ENCODE measurements at regions not wholly inside any gene's neighbourhood (a gene's known extent, or its start where the extent isn't known, plus 50 kb on each side); places are given as distances from the start of the nearest gene placed in this dataset.

DNA sequence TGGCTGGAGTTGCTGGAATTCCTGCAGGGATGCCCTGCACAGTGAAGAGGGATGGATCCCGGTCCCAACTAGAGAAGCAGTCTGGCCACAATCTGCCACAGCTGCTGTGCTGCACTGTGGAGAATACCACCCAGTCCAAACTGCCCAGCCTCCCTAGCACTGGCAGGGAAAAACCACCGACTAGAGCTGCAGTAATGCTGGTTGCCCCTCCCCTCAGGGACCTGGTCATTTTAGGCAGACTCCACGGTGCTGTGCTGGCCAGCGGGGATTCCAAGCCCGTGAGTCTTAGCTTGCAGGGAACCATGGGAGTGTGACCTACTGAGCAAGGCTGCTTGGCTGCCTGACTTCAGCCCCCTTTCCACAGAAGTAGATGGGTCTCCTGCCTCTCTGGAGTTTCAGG lies 478.0 kb upstream of the ATP11B start:
- no peaks in the 10 kb centered on the region for H4K20me1 ChIP-seq (ENCODE audit: insufficient read depth, low read length)
- H3K79me2 ChIP-seq (ENCODE audit: insufficient read depth, low read length) = no peaks in the 10 kb centered on the region
- H3K9ac ChIP-seq (ENCODE audit: low read length) = no peak overlapping the region
- no peaks in the 10 kb centered on the region for H3K27me3 Mint-ChIP-seq (ENCODE audit: low read depth, unreplicated experiment)
- H3K4me2 ChIP-seq (ENCODE audit: low read length) = no peak overlapping the region
- no peak overlapping the region for H3K4me3 Mint-ChIP-seq (ENCODE audit: unreplicated experiment)
- no peaks in the 10 kb centered on the region for H3K9me3 ChIP-seq (ENCODE audit: insufficient read depth, low read depth, low read length)
- no peaks in the 10 kb centered on the region for H3K27me3 ChIP-seq (ENCODE audit: insufficient read depth, low read length)
- no peak for DNase-seq (ENCODE audit: low read depth)
- H2AFZ ChIP-seq (ENCODE audit: low read depth, low read length) = no peak overlapping the region
- FAIRE-seq = no peak
- H3K36me3 Mint-ChIP-seq (ENCODE audit: low read depth, unreplicated experiment) = no peaks in the 10 kb centered on the region
- no peak overlapping the region for H3K27ac ChIP-seq (ENCODE audit: low read depth, low read length)
- H3K27ac Mint-ChIP-seq (ENCODE audit: unreplicated experiment) = no peak overlapping the region
- H3K36me3 ChIP-seq (ENCODE audit: insufficient read depth, low read length) = no peaks in the 10 kb centered on the region
- no peak for TF ChIP-seq EZH2 (IDR thresholded peaks at IDR 0.05; ENCODE audit: insufficient read depth, low read length)
- TF ChIP-seq CTCF (IDR thresholded peaks at IDR 0.05; ENCODE audit: insufficient read depth, low read depth, low read length) = no peak
- H3K4me1 ChIP-seq (ENCODE audit: insufficient read depth, low read length) = no peaks in the 10 kb centered on the region
- H3K4me3 ChIP-seq (ENCODE audit: insufficient read depth, low read depth, low read length) = no peak overlapping the region
- H3K4me1 Mint-ChIP-seq (ENCODE audit: low read depth, unreplicated experiment) = no peaks in the 10 kb centered on the region
- peaks cover 15% of the 10 kb centered on the region for H3K9me3 Mint-ChIP-seq (ENCODE audit: unreplicated experiment)

DNA sequence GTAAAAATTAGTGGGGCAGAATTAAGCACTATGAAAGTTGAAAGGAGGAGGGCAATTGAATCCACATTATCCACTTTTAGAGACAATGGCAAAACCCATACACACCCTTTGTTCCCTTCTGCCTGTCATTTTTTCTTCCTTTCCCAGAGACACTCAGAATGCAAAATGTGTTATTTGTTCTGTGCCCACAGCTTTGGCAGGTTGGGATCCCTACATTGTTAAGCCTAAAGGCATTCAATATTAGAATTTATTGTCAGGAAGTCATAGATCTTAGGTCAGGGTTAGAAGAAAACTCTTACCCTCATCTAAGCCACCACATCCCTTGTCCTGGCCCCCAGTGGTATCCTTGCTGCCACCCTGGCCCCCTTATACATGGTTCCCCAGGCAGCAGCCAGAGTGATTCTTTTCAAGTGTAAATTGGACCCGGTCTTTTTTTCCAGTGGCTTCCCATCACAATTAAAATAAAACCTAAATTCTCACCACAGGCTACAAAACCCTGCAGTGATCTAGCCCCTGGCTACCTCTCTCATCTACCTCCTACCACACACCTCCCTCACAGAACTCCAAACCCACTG lies 470.1 kb upstream of the ATP11B start:
- H3K4me3 ChIP-seq (ENCODE audit: insufficient read depth, low read depth, low read length) = no peak overlapping the region
- no peak for FAIRE-seq
- Mint-ChIP-seq H3K4me3 (ENCODE audit: unreplicated experiment) (no peak overlapping the region), H3K9me3 (ENCODE audit: unreplicated experiment) (peaks cover 8% of the 10 kb centered on the region), H3K36me3 (ENCODE audit: low read depth, unreplicated experiment) (no peaks in the 10 kb centered on the region), H3K4me1 (ENCODE audit: low read depth, unreplicated experiment) (peaks cover 18% of the 10 kb centered on the region), H3K27ac (ENCODE audit: unreplicated experiment) (no peak overlapping the region), H3K27me3 (ENCODE audit: low read depth, unreplicated experiment) (no peaks in the 10 kb centered on the region)
- no peaks in the 10 kb centered on the region for H3K9me3 ChIP-seq (ENCODE audit: insufficient read depth, low read depth, low read length)
- peaks cover 19% of the 10 kb centered on the region for H3K4me1 ChIP-seq (ENCODE audit: insufficient read depth, low read length)
- no peaks in the 10 kb centered on the region for H4K20me1 ChIP-seq (ENCODE audit: insufficient read depth, low read length)
- no peaks in the 10 kb centered on the region for H3K27me3 ChIP-seq (ENCODE audit: insufficient read depth, low read length)
- no peak for TF ChIP-seq CTCF (IDR thresholded peaks at IDR 0.05; ENCODE audit: insufficient read depth, low read depth, low read length)
- no peak for TF ChIP-seq EZH2 (IDR thresholded peaks at IDR 0.05; ENCODE audit: insufficient read depth, low read length)
- no peak overlapping the region for H3K9ac ChIP-seq (ENCODE audit: low read length)
- no peaks in the 10 kb centered on the region for H3K36me3 ChIP-seq (ENCODE audit: insufficient read depth, low read length)
- H2AFZ ChIP-seq (ENCODE audit: low read depth, low read length) = no peak overlapping the region
- H3K27ac ChIP-seq (ENCODE audit: low read depth, low read length) = no peak overlapping the region
- H3K79me2 ChIP-seq (ENCODE audit: insufficient read depth, low read length) = no peaks in the 10 kb centered on the region
- H3K4me2 ChIP-seq (ENCODE audit: low read length) = no peak overlapping the region
- DNase-seq (ENCODE audit: low read depth) = no peak

GRCh38 chr3:182323898-182324297 lies 469.4 kb upstream of the ATP11B start:
- Histone ChIP-seq H3K79me2 (ENCODE audit: insufficient read depth, low read length) (no peaks in the 10 kb centered on the region), H3K36me3 (ENCODE audit: insufficient read depth, low read length) (no peaks in the 10 kb centered on the region), H3K9me3 (ENCODE audit: insufficient read depth, low read depth, low read length) (no peaks in the 10 kb centered on the region), H3K4me2 (ENCODE audit: low read length) (peak overlapping the region; percentile 7), H3K4me3 (ENCODE audit: insufficient read depth, low read depth, low read length) (no peak overlapping the region), H4K20me1 (ENCODE audit: insufficient read depth, low read length) (no peaks in the 10 kb centered on the region), H3K4me1 (ENCODE audit: insufficient read depth, low read length) (peaks cover 19% of the 10 kb centered on the region), H3K27ac (ENCODE audit: low read depth, low read length) (no peak overlapping the region), H3K9ac (ENCODE audit: low read length) (no peak overlapping the region), H2AFZ (ENCODE audit: low read depth, low read length) (no peak overlapping the region), H3K27me3 (ENCODE audit: insufficient read depth, low read length) (no peaks in the 10 kb centered on the region)
- Mint-ChIP-seq H3K4me1 (ENCODE audit: low read depth, unreplicated experiment) (peaks cover 18% of the 10 kb centered on the region), H3K9me3 (ENCODE audit: unreplicated experiment) (peaks cover 5% of the 10 kb centered on the region), H3K4me3 (ENCODE audit: unreplicated experiment) (no peak overlapping the region), H3K27ac (ENCODE audit: unreplicated experiment) (no peak overlapping the region), H3K36me3 (ENCODE audit: low read depth, unreplicated experiment) (no peaks in the 10 kb centered on the region), H3K27me3 (ENCODE audit: low read depth, unreplicated experiment) (no peaks in the 10 kb centered on the region)
- peak; percentile 32 for DNase-seq (ENCODE audit: low read depth)
- no peak for FAIRE-seq
- TF ChIP-seq CTCF (IDR thresholded peaks at IDR 0.05; ENCODE audit: insufficient read depth, low read depth, low read length) (no peak), EZH2 (IDR thresholded peaks at IDR 0.05; ENCODE audit: insufficient read depth, low read length) (no peak)

Measured in astrocyte (in vitro differentiated cells and primary cell).